ENCODE measurements at regions not wholly inside any gene's neighbourhood (a gene's known extent, or its start where the extent isn't known, plus 50 kb on each side); places are given as distances from the start of the nearest gene placed in this dataset.

- no peak for TF ChIP-seq ZFP3 (CRISPR knock-in tag; IDR thresholded peaks at IDR 0.05)
- no peak for TF ChIP-seq ZNF8 (CRISPR knock-in tag; IDR thresholded peaks at IDR 0.05)
Measured at GRCh38 chr12:17592472-17592871, 497.5 kb downstream of the RERGL start.

All from SK-N-SH treated with all-trans-retinoic acid at 6 μM for 48 hours (cell line).